WTC11 (cell line): ENCODE measurements at regions not wholly inside any gene's neighbourhood (a gene's known extent, or its start where the extent isn't known, plus 50 kb on each side); places are given as distances from the start of the nearest gene placed in this dataset.

ENCODE experiments used
- ATAC-seq: fragments of 200-7000 bp; cut with Tn5 transposase; 2 replicates; pipeline ENCODE4 v1.10.0; 2021; ENCODE audit warnings: mild to moderate bottlenecking, moderate library complexity
- CTCF ChIA-PET: fragments of 300-600 bp; sonication (Branson Sonifier 250); formaldehyde crosslinking; loops from one replicate; lab custom pipeline; 2021; ENCODE audit warnings: antibody characterized with exemption; lab: Charles Lee
- POLR2A ChIA-PET: fragments of 350-600 bp; sonication (Branson Sonifier 250); formaldehyde crosslinking; loops from one replicate; lab custom pipeline; 2021; ENCODE audit warnings: antibody characterized with exemption; lab: Charles Lee
- DNase-seq: peaks from one replicate; pipeline ENCODE4 v3.0.0; 2021; ENCODE audit warnings: low spot score
- H3K27ac Mint-ChIP-seq: 2 replicates; pipeline ENCODE4 v1.8.0; 2021; ENCODE audit warnings: mixed read lengths
- H3K27me3 Mint-ChIP-seq: 2 replicates; pipeline ENCODE4 v1.8.0; 2021; ENCODE audit warnings: low read depth, mild to moderate bottlenecking, moderate library complexity, mixed read lengths
- H3K36me3 Mint-ChIP-seq: 2 replicates; pipeline ENCODE4 v1.8.0; 2021; ENCODE audit warnings: mixed read lengths
- H3K4me1 Mint-ChIP-seq: 2 replicates; pipeline ENCODE4 v1.8.0; 2022; ENCODE audit warnings: mixed read lengths
- H3K4me3 Mint-ChIP-seq: 2 replicates; pipeline ENCODE4 v1.8.0; 2021; ENCODE audit warnings: mild to moderate bottlenecking, moderate library complexity, mixed read lengths
- H3K9me3 Mint-ChIP-seq: 2 replicates; pipeline ENCODE4 v1.8.0; 2021; ENCODE audit warnings: mixed read lengths
- HMGA2 ChIP-seq: fragments of 250-450 bp; sonication (Bioruptor Pico); IDR thresholded peaks from 2 replicates; pipeline ENCODE4 v1.4.0; 2021; ENCODE audit warnings: mild to moderate bottlenecking, moderate library complexity
- MAX ChIP-seq: sonication (generic); formaldehyde crosslinking; IDR thresholded peaks from 2 replicates; pipeline ENCODE4 v1.8.0; 2022; ENCODE audit warnings: mild to moderate bottlenecking, missing genetic modification reagents
- NFYB ChIP-seq: sonication (generic); formaldehyde crosslinking; conservative IDR thresholded peaks from 2 replicates; pipeline ENCODE4 v1.8.0; 2022; ENCODE audit warnings: low read depth, missing genetic modification reagents
- NR3C1 ChIP-seq: sonication (generic); formaldehyde crosslinking; conservative IDR thresholded peaks from 2 replicates; pipeline ENCODE4 v1.8.1; 2023; ENCODE audit warnings: low read depth, mild to moderate bottlenecking, missing genetic modification reagents
- PRRX2 ChIP-seq: fragments of 250-450 bp; sonication (Bioruptor Pico); IDR thresholded peaks from 2 replicates; pipeline ENCODE4 v1.8.0; 2021; ENCODE audit warnings: mild to moderate bottlenecking
- RELA ChIP-seq: sonication (generic); formaldehyde crosslinking; IDR thresholded peaks from 2 replicates; pipeline ENCODE4 v1.8.1; 2022; ENCODE audit warnings: missing genetic modification reagents, mild to moderate bottlenecking, borderline replicate concordance
- RORB ChIP-seq: fragments of 250-450 bp; sonication (Bioruptor Pico); IDR thresholded peaks from 2 replicates; pipeline ENCODE4 v1.9.0; 2021; ENCODE audit warnings: mild to moderate bottlenecking
- SOX15 ChIP-seq: fragments of 250-450 bp; sonication (Bioruptor Pico); IDR thresholded peaks from 2 replicates; pipeline ENCODE4 v1.9.0; 2021; ENCODE audit warnings: mild to moderate bottlenecking
- TP53 ChIP-seq: sonication (generic); formaldehyde crosslinking; IDR thresholded peaks from 2 replicates; pipeline ENCODE4 v1.8.1; 2023; ENCODE audit warnings: mild to moderate bottlenecking, missing genetic modification reagents
- ZNF121 ChIP-seq: sonication (generic); formaldehyde crosslinking; IDR thresholded peaks from 2 replicates; pipeline ENCODE4 v1.8.0; 2023; ENCODE audit warnings: missing genetic modification reagents
- ZNF232 ChIP-seq: sonication (generic); formaldehyde crosslinking; IDR thresholded peaks from 2 replicates; pipeline ENCODE4 v1.8.0; 2022; ENCODE audit warnings: mild to moderate bottlenecking, missing genetic modification reagents
- ZNF263 ChIP-seq: sonication (generic); formaldehyde crosslinking; IDR thresholded peaks from 2 replicates; pipeline ENCODE4 v1.8.1; 2022; ENCODE audit warnings: low read depth, mild to moderate bottlenecking, moderate library complexity, missing genetic modification reagents
- ZNF425 ChIP-seq: fragments of 250-450 bp; sonication (Bioruptor Pico); conservative IDR thresholded peaks from 2 replicates; pipeline ENCODE4 v1.9.0; 2021; ENCODE audit warnings: mild to moderate bottlenecking
- ZNF671 ChIP-seq: fragments of 250-450 bp; sonication (Bioruptor Pico); IDR thresholded peaks from 2 replicates; pipeline ENCODE4 v1.8.0; 2021; ENCODE audit warnings: mild to moderate bottlenecking
- TF ChIP-seq, protein P1 (sequence below): fragments of 200-600 bp; IDR thresholded peaks from 2 replicates; pipeline ENCODE4 v1.8.0; 2022; ENCODE audit warnings: antibody characterized with exemption
- TF ChIP-seq, protein P2 (sequence below): sonication (generic); formaldehyde crosslinking; IDR thresholded peaks from 2 replicates; pipeline ENCODE4 v1.8.1; 2022; ENCODE audit warnings: mild to moderate bottlenecking, missing genetic modification reagents, moderate library complexity, borderline replicate concordance
- TF ChIP-seq, protein P3 (sequence below): sonication (generic); formaldehyde crosslinking; IDR thresholded peaks from 2 replicates; pipeline ENCODE4 v1.8.0; 2023; ENCODE audit warnings: missing genetic modification reagents, mild to moderate bottlenecking, borderline replicate concordance

DNA sequence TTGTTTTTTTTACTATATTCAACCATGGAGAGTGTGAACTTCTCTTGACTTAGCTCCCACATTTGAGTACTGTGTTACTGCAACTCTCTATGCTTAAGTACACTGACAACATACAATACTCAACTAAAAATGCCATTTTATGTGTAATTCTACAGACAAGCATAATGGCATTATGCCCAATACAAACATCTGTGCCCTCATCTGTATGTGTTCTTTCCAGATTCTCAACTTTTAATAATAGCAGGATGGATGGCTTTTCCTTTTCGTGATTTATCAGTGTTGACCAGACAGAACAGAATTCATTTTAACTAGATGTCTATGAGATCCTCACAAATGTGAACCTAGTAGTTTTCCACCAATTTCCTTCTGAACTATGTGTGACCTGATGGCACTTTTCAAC lies 84.2 kb upstream of the MARCKS start:
- ChIA-PET POLR2A (no interaction called here), CTCF (no interaction called here)
- Mint-ChIP-seq H3K9me3 (no peaks in the 10 kb centered on the region), H3K27ac (no peak overlapping the region), H3K4me1 (peaks cover 22% of the 10 kb centered on the region), H3K27me3 (peaks cover 62% of the 10 kb centered on the region), H3K4me3 (no peak overlapping the region), H3K36me3 (no peaks in the 10 kb centered on the region)
- DNase-seq (no peak), ATAC-seq (no peak)
- TF ChIP-seq, protein P1, sequence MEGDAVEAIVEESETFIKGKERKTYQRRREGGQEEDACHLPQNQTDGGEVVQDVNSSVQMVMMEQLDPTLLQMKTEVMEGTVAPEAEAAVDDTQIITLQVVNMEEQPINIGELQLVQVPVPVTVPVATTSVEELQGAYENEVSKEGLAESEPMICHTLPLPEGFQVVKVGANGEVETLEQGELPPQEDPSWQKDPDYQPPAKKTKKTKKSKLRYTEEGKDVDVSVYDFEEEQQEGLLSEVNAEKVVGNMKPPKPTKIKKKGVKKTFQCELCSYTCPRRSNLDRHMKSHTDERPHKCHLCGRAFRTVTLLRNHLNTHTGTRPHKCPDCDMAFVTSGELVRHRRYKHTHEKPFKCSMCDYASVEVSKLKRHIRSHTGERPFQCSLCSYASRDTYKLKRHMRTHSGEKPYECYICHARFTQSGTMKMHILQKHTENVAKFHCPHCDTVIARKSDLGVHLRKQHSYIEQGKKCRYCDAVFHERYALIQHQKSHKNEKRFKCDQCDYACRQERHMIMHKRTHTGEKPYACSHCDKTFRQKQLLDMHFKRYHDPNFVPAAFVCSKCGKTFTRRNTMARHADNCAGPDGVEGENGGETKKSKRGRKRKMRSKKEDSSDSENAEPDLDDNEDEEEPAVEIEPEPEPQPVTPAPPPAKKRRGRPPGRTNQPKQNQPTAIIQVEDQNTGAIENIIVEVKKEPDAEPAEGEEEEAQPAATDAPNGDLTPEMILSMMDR = no peak
- no peak for TF ChIP-seq RELA (CRISPR knock-in tag)
- no peak for TF ChIP-seq TP53
- TF ChIP-seq, protein P2, sequence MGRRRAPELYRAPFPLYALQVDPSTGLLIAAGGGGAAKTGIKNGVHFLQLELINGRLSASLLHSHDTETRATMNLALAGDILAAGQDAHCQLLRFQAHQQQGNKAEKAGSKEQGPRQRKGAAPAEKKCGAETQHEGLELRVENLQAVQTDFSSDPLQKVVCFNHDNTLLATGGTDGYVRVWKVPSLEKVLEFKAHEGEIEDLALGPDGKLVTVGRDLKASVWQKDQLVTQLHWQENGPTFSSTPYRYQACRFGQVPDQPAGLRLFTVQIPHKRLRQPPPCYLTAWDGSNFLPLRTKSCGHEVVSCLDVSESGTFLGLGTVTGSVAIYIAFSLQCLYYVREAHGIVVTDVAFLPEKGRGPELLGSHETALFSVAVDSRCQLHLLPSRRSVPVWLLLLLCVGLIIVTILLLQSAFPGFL = no peak
- TF ChIP-seq, protein P3, sequence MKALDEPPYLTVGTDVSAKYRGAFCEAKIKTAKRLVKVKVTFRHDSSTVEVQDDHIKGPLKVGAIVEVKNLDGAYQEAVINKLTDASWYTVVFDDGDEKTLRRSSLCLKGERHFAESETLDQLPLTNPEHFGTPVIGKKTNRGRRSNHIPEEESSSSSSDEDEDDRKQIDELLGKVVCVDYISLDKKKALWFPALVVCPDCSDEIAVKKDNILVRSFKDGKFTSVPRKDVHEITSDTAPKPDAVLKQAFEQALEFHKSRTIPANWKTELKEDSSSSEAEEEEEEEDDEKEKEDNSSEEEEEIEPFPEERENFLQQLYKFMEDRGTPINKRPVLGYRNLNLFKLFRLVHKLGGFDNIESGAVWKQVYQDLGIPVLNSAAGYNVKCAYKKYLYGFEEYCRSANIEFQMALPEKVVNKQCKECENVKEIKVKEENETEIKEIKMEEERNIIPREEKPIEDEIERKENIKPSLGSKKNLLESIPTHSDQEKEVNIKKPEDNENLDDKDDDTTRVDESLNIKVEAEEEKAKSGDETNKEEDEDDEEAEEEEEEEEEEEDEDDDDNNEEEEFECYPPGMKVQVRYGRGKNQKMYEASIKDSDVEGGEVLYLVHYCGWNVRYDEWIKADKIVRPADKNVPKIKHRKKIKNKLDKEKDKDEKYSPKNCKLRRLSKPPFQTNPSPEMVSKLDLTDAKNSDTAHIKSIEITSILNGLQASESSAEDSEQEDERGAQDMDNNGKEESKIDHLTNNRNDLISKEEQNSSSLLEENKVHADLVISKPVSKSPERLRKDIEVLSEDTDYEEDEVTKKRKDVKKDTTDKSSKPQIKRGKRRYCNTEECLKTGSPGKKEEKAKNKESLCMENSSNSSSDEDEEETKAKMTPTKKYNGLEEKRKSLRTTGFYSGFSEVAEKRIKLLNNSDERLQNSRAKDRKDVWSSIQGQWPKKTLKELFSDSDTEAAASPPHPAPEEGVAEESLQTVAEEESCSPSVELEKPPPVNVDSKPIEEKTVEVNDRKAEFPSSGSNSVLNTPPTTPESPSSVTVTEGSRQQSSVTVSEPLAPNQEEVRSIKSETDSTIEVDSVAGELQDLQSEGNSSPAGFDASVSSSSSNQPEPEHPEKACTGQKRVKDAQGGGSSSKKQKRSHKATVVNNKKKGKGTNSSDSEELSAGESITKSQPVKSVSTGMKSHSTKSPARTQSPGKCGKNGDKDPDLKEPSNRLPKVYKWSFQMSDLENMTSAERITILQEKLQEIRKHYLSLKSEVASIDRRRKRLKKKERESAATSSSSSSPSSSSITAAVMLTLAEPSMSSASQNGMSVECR (CRISPR knock-in tag) = no peak
- TF ChIP-seq MAX (CRISPR knock-in tag) = no peak
- no peak for TF ChIP-seq ZNF232 (CRISPR knock-in tag)
- TF ChIP-seq NFYB (CRISPR knock-in tag) = no peak
- no peak for TF ChIP-seq ZNF121 (CRISPR knock-in tag)
- TF ChIP-seq ZNF263 = no peak

DNA sequence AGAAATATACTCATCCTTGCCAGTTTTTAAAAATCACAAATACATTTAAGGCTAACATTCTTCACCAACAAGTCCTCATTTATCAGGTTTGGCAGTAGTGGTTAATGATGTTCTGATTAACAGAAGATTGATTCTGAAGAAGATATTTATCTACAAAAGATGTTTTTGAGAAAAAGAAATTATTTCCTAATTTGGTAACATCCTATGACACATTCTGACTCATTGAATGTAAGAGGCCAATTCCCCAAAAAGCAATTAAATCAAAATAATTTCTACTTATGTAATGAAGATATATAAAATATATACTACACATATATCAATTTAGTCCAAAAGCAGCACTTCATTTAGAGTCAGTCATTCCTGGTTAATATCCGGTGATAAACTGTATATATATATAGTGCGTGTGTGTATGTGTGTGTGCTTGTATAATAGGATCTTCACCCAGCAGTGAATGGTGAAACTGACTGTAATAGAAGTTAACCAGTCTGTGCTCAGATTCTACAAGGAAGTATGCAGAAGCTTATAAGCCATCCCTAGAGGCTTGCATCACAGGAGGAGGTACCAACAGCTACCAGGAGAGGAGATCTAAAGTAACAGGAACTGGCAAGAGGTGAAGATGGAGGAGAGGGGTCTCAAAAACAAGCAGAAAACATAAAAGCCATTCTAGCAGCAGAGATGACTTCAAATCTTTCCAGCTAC lies 82.9 kb upstream of the MARCKS start:
- ChIA-PET CTCF (interaction anchor here (1.9 kb wide), 1 partner anchor 85 kb away, joined by 6 read pairs; no protein-coding TSS in a partner anchor), POLR2A (no interaction called here)
- DNase-seq (no peak), ATAC-seq (no peak)
- H3K27ac Mint-ChIP-seq = no peak overlapping the region
- TF ChIP-seq PRRX2 (CRISPR knock-in tag) (no peak), RORB (no peak), HMGA2 (CRISPR knock-in tag) (no peak), NR3C1 (CRISPR knock-in tag) (no peak), ZNF671 (CRISPR knock-in tag) (no peak), ZNF425 (no peak), SOX15 (CRISPR knock-in tag) (no peak)
- H3K36me3 Mint-ChIP-seq = no peaks in the 10 kb centered on the region
- no peak overlapping the region for H3K4me3 Mint-ChIP-seq
- peaks cover 22% of the 10 kb centered on the region for H3K4me1 Mint-ChIP-seq
- H3K27me3 Mint-ChIP-seq = peaks cover 75% of the 10 kb centered on the region
- H3K9me3 Mint-ChIP-seq = no peaks in the 10 kb centered on the region
